ENCODE measurements at regions not wholly inside any gene's neighbourhood (a gene's known extent, or its start where the extent isn't known, plus 50 kb on each side); places are given as distances from the start of the nearest gene placed in this dataset.

DNA sequence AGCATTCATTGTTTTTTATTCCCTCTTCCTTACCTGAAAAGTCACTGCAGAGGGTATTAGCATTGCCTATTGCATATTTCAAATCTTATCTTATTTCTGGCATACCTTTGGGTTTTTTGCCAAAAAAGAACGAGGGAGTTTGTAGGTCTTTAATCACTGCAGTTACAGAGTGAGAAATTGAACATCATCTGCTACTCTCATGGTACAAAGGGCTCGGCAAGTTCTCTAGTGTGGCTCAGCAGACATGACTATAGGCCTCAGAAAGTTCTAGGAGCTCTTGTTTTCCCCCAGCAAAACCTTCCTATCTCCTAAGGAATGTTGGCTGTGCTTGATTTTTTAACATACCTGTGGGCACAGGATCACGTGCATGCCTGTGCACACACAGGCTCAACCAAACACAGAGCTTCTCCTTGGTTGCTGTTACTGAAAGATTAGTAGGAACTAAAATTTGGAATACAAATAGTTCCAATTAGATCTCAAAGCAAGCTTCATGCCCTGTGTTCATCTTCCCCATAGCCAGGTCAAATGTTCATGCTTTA lies 69.7 kb downstream of the CCDC185 start:
- TF ChIP-seq, protein P1, sequence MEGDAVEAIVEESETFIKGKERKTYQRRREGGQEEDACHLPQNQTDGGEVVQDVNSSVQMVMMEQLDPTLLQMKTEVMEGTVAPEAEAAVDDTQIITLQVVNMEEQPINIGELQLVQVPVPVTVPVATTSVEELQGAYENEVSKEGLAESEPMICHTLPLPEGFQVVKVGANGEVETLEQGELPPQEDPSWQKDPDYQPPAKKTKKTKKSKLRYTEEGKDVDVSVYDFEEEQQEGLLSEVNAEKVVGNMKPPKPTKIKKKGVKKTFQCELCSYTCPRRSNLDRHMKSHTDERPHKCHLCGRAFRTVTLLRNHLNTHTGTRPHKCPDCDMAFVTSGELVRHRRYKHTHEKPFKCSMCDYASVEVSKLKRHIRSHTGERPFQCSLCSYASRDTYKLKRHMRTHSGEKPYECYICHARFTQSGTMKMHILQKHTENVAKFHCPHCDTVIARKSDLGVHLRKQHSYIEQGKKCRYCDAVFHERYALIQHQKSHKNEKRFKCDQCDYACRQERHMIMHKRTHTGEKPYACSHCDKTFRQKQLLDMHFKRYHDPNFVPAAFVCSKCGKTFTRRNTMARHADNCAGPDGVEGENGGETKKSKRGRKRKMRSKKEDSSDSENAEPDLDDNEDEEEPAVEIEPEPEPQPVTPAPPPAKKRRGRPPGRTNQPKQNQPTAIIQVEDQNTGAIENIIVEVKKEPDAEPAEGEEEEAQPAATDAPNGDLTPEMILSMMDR (conservative IDR thresholded peaks at IDR 0.05; ENCODE audit: low read length), result no peak
- no peak for DNase-seq (ENCODE audit: low read depth)
- no peak overlapping the region for H3K4me3 ChIP-seq (ENCODE audit: low read length)

DNA sequence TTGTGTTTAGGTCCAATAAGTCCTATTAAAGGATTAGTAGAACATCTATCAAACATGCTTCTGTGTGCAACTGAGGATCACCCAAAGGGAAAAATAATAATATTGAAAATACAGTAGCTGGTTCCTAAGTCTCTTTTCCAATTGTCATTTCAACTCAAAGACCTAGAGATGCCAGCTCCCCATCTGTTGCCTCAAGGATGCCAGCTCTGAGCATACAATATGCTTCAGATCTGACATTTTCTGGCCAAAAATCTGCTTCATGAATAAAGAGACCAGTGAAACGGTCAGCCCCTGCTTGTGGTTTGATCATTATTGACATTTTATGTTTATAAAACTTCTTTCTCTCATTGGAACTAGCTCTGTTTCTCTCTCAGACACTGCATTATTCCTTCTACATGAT lies 72.9 kb downstream of the CCDC185 start:
- no peak overlapping the region for H3K4me3 ChIP-seq (ENCODE audit: low read length)
- TF ChIP-seq, protein P1 (conservative IDR thresholded peaks at IDR 0.05; ENCODE audit: low read length), result no peak

DNA sequence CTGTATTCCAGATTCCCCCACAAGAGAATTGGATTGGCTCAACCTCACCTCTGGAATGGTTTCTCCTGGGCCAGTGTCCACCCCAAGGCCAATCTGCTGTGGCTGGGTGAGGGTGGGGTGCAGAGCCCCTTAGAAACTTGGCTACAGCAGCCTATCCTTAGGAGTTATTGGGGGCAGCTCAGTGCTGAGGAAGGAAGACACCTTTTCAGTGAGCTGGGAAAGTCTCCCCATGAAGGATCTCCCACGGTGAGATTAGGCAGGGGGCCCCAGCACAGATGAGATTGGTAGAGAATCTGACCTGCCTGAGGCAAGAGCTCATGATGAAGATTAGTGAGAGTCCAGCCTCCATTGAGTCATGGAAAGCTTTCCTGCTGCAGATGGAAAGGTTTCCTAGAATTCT lies 78.4 kb downstream of the CCDC185 start:
- TF ChIP-seq, protein P1 (conservative IDR thresholded peaks at IDR 0.05; ENCODE audit: low read length), result no peak
- no peak for DNase-seq (ENCODE audit: low read depth)

More for the DNA sequence above, 72.9 kb downstream of the CCDC185 start:
- no peak for DNase-seq (ENCODE audit: low read depth)

DNA sequence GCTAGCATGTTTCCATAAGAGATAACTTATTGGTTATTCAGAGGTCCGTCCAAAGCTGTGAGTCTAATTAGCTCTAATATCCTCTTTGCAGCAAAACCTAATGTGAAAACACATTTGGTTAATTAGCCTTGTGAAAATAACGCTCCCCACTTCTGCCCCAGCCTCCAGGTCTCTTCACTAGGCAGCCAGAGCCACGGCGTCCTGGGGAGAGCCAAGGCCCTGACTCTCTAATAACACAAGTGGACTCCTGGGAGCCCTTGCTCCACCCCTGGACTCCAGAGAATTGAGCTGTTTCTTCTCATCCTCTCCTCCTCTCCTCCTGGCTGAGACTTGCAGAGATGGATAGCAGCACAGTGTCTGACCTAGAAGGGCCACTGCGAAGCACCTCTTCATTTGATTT lies 78.8 kb downstream of the CCDC185 start:
- H3K4me3 ChIP-seq (ENCODE audit: low read length), result no peak overlapping the region
- TF ChIP-seq, protein P1 (conservative IDR thresholded peaks at IDR 0.05; ENCODE audit: low read length), result no peak
- DNase-seq (ENCODE audit: low read depth), result no peak

More for the DNA sequence above, 78.4 kb downstream of the CCDC185 start:
- H3K4me3 ChIP-seq (ENCODE audit: low read length), result no peak overlapping the region

DNA sequence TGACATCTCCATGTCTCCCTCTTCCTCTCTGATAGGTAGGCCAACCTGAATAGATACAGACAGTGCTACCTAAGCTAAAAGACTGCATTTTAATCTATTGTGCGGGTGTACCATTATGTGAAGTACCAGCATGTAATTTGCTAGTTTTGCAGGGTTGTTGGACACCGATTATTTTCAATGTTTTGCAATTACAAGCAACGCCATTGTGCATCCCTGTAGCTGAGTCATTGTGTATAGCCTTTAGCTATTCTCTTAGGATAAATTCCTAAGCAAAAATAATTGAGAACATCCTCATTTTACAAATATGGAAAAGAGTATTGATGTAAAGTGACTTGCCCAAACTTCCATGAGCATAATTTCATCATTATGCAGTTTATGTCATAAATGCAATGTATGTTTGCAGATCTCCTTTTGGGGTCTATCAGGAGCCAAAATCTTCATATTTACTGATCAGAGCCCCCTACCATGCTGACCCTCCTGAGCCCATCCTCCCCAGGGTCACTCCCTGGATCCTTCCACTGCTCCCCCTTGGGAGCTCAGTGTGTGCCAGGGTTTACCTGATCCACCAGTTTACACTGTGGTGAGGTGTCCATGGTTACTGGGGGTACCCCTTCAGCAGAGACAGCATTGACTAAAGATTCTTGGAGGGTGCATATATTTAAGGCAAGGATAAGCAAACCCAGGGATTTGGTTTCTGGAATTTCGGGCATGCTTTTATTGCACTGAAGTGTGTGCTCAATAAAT lies 80.6 kb downstream of the CCDC185 start:
- DNase-seq (ENCODE audit: low read depth), result no peak
- TF ChIP-seq, protein P1 (conservative IDR thresholded peaks at IDR 0.05; ENCODE audit: low read length), result no peak
- no peak overlapping the region for H3K4me3 ChIP-seq (ENCODE audit: low read length)

DNA sequence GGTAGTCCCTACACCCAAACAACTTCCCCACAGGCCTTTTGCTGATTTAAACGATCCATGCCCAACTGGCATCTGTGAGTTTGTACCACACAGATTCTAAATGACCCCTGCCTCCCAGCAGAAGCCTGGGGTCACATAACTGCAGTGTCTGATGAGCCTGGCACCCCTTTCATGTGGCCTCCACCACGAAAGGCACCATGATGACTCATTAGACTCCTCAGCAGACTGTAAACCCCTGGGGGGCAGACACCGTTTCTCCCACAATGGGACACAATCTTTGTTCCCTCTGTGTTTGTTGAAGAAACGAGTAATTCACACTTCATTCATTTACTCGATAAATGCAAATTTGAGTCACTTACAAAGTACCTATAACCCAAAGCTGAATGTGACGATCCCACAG lies 81.6 kb downstream of the CCDC185 start:
- TF ChIP-seq, protein P1 (conservative IDR thresholded peaks at IDR 0.05; ENCODE audit: low read length), result no peak
- H3K4me3 ChIP-seq (ENCODE audit: low read length), result no peak overlapping the region
- no peak for DNase-seq (ENCODE audit: low read depth)

DNA sequence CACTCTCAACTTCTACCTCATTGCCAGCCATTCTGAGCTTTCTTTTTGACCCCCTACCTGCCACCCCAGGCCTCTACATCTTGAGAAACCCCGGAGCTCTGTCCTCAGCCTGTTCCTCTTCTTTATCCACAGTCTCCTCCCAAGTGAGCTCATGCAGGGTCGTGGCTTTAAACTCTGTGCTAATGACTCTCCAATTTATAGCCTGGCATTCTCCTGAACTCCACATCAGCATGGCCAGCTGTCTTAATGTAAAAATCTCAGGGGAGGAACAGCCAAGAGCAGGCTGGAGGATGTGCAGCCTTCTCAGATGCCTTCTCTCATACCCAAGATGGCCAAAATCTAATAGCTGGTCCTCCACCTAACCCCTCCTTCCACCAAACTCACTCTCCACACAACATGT lies 84.2 kb downstream of the CCDC185 start:
- TF ChIP-seq, protein P1 (conservative IDR thresholded peaks at IDR 0.05; ENCODE audit: low read length), result no peak
- DNase-seq (ENCODE audit: low read depth), result no peak
- no peak overlapping the region for H3K4me3 ChIP-seq (ENCODE audit: low read length)
